Keratinocyte (primary cell): ENCODE measurements at regions not wholly inside any gene's neighbourhood (a gene's known extent, or its start where the extent isn't known, plus 50 kb on each side); places are given as distances from the start of the nearest gene placed in this dataset.

Source experiments
- DNase-seq: peaks from one replicate; pipeline ENCODE4 v3.0.0-alpha.2; 2011; ENCODE audit warnings: low read depth, missing footprints, low spot score
- FAIRE-seq: peaks from 2 replicates; lab custom pipeline; 2011; peaks lifted over from hg19 to GRCh38; lab: Jason Lieb, UNC
- H2AFZ ChIP-seq: 2 replicates; pipeline ENCODE4 v1.6.0; 2012; ENCODE audit warnings: low read length, control low read depth, inconsistent platforms; ENCODE audit not compliant: control insufficient read depth
- H3K27ac ChIP-seq: 2 replicates; pipeline ENCODE4 v1.5.1; 2011; ENCODE audit warnings: low read length; ENCODE audit not compliant: control insufficient read depth, insufficient read depth
- H3K27me3 ChIP-seq: 3 replicates; pipeline ENCODE4 v1.6.0; 2011; ENCODE audit warnings: low read length; ENCODE audit not compliant: control insufficient read depth, insufficient read depth; ENCODE audit errors: extremely low read depth
- H3K36me3 ChIP-seq, 2 experiments: 2 replicates in 1 of 2; 3 replicates in 1 of 2; pipeline ENCODE4 v1.5.1; 2011; ENCODE audit warnings: low read length in 2 of 2, mild to moderate bottlenecking in 1 of 2; ENCODE audit not compliant: control insufficient read depth in 2 of 2, insufficient read depth in 2 of 2; ENCODE audit errors: extremely low read depth in 1 of 2
- H3K4me1 ChIP-seq: 3 replicates; pipeline ENCODE4 v1.5.1; 2011; ENCODE audit warnings: low read length; ENCODE audit not compliant: control insufficient read depth, insufficient read depth; ENCODE audit errors: extremely low read depth
- H3K4me2 ChIP-seq: 3 replicates; pipeline ENCODE4 v1.6.0; 2011; ENCODE audit warnings: low read depth, low read length; ENCODE audit not compliant: control insufficient read depth, insufficient read depth; ENCODE audit errors: extremely low read depth
- H3K4me3 ChIP-seq, 3 experiments: fragments of 200-600 bp in 1 of 3; sonication (generic) in 1 of 3; 2 replicates in 2 of 3; 3 replicates in 1 of 3; pipeline ENCODE4 v1.5.1; 2011 to 2016; ENCODE audit warnings: low read length in 3 of 3, mild to moderate bottlenecking in 3 of 3, control low read depth in 2 of 3, inconsistent platforms in 1 of 3, low read depth in 1 of 3, mixed read lengths in 1 of 3, mixed run types in 1 of 3, moderate library complexity in 1 of 3; ENCODE audit not compliant: control insufficient read depth in 2 of 3, insufficient read depth in 2 of 3; ENCODE audit errors: extremely low read depth in 1 of 3
- H3K79me2 ChIP-seq: 2 replicates; pipeline ENCODE4 v1.6.0; 2012; ENCODE audit warnings: low read length; ENCODE audit not compliant: control insufficient read depth, insufficient read depth
- H3K9ac ChIP-seq: 3 replicates; pipeline ENCODE4 v1.6.0; 2011; ENCODE audit warnings: low read length; ENCODE audit not compliant: control insufficient read depth, insufficient read depth; ENCODE audit errors: extremely low read depth
- H3K9me1 ChIP-seq: 3 replicates; pipeline ENCODE4 v1.6.0; 2011; ENCODE audit warnings: low read length; ENCODE audit not compliant: control insufficient read depth, insufficient read depth; ENCODE audit errors: extremely low read depth
- H3K9me3 ChIP-seq: 2 replicates; pipeline ENCODE4 v1.5.1; 2012; ENCODE audit warnings: low read depth, low read length; ENCODE audit not compliant: control insufficient read depth
- H4K20me1 ChIP-seq: 3 replicates; pipeline ENCODE4 v1.6.0; 2011; ENCODE audit warnings: low read length; ENCODE audit not compliant: control insufficient read depth, insufficient read depth; ENCODE audit errors: extremely low read depth
- CTCF ChIP-seq, 3 experiments: IDR thresholded peaks in 1 of 3; conservative IDR thresholded peaks in 1 of 3; optimal IDR thresholded peaks in 1 of 3; 2 replicates in 2 of 3; 3 replicates in 1 of 3; pipeline versions ENCODE3 to v1.5.1; 2011; ENCODE audit warnings: low read length in 3 of 3, mild to moderate bottlenecking in 3 of 3, moderate library complexity in 2 of 3, control low read depth in 1 of 3, inconsistent platforms in 1 of 3; ENCODE audit not compliant: insufficient read depth in 2 of 3; ENCODE audit errors: extremely low read depth in 1 of 3
- EZH2 ChIP-seq: IDR thresholded peaks from one replicate; pipeline ENCODE4 v1.6.1; 2012; ENCODE audit warnings: inconsistent platforms, mild to moderate bottlenecking, low read length, moderate library complexity
- dilution Hi-C: fragments of 300-500 bp; cut with MboI; formaldehyde crosslinking; loops from one replicate; pipeline ENCODE4 v1.7.0; 2020; ENCODE audit warnings: low sequenced_read_pairs; ENCODE audit not compliant: extremely low pct_ligation_motif_present

- Histone ChIP-seq H3K27me3 (no peaks in the 10 kb centered on the region), H3K4me3 (no peak overlapping the region), H3K36me3 (no peaks in the 10 kb centered on the region), H2AFZ (no peak overlapping the region), H3K79me2 (no peaks in the 10 kb centered on the region), H3K4me1 (no peaks in the 10 kb centered on the region), H3K9me3 (no peaks in the 10 kb centered on the region), H3K9ac (no peak overlapping the region), H3K9me1 (no peaks in the 10 kb centered on the region), H4K20me1 (no peaks in the 10 kb centered on the region), H3K27ac (no peak overlapping the region), H3K4me2 (no peak overlapping the region)
- dilution Hi-C loops = no loop called here
- TF ChIP-seq EZH2 (no peak), CTCF (optimal IDR thresholded peaks at IDR 0.05 in 1 of 3, IDR thresholded peaks at IDR 0.05 in 1 of 3, conservative IDR thresholded peaks at IDR 0.05 in 1 of 3; ENCODE audit: extremely low read depth in 1 of 3, insufficient read depth in 2 of 3, low read length in 3 of 3) (no peak)
- no peak for DNase-seq
- FAIRE-seq = no peak
These were observed 82.2 kb upstream of the HABP2 start for GRCh38 chr10:113470372-113471240.

- no peak overlapping the region for H3K9ac ChIP-seq
- no peaks in the 10 kb centered on the region for H3K79me2 ChIP-seq
- no peak overlapping the region for H3K27ac ChIP-seq
- no peaks in the 10 kb centered on the region for H3K9me1 ChIP-seq
- TF ChIP-seq EZH2 = no peak
- no peak for TF ChIP-seq CTCF (optimal IDR thresholded peaks at IDR 0.05 in 1 of 3, IDR thresholded peaks at IDR 0.05 in 1 of 3, conservative IDR thresholded peaks at IDR 0.05 in 1 of 3; ENCODE audit: extremely low read depth in 1 of 3, insufficient read depth in 2 of 3, low read length in 3 of 3)
- H3K27me3 ChIP-seq = no peaks in the 10 kb centered on the region
- no peak for DNase-seq
- dilution Hi-C loops = no loop called here
- no peak overlapping the region for H3K4me2 ChIP-seq
- no peaks in the 10 kb centered on the region for H4K20me1 ChIP-seq
- H3K4me3 ChIP-seq = no peak overlapping the region
- H3K4me1 ChIP-seq = no peaks in the 10 kb centered on the region
- no peaks in the 10 kb centered on the region for H3K36me3 ChIP-seq
- FAIRE-seq = no peak
- H3K9me3 ChIP-seq = no peaks in the 10 kb centered on the region
- H2AFZ ChIP-seq = no peak overlapping the region
These were observed 81.4 kb upstream of the HABP2 start for GRCh38 chr10:113471241-113471996.
